Epithelial cell of esophagus (primary cell): ENCODE measurements at regions not wholly inside any gene's neighbourhood (a gene's known extent, or its start where the extent isn't known, plus 50 kb on each side); places are given as distances from the start of the nearest gene placed in this dataset.

Source experiments
- DNase-seq: peaks from one replicate; pipeline ENCODE4 v3.0.0; 2010; ENCODE audit warnings: low read depth
- H3K4me3 ChIP-seq: 2 replicates; pipeline ENCODE4 v1.5.1; 2011; ENCODE audit warnings: mild to moderate bottlenecking, low read length, control low read depth
- CTCF ChIP-seq: IDR thresholded peaks from 2 replicates; pipeline ENCODE4 v1.5.1; 2011; ENCODE audit warnings: low read depth, mild to moderate bottlenecking, low read length, control low read depth, inconsistent platforms; ENCODE audit not compliant: insufficient read depth; ENCODE audit errors: missing control alignments

DNA sequence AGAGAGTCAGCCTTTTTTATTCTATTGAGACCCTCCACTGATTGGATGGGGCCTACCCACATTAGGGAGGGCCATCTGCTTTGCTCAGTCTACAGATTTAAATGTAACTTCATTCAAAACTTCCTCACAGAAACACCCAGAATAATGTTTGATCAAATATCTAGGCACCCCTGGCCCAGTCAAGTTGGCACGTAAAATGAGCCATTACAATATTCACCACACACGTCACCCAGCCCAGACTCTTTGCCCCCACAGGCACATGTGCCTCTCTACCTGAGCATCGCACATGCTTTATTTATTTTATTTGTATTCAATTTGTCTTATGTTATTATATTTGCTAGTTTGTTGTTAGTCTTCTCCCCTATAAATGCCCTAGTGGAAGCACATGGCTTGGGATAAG, 70.9 kb upstream of the EYA2 start:
- no peak for TF ChIP-seq CTCF
- DNase-seq: no peak
- H3K4me3 ChIP-seq: no peak overlapping the region

- peak; percentile 13 for DNase-seq
- no peak for TF ChIP-seq CTCF
- H3K4me3 ChIP-seq: no peak overlapping the region
These were observed 68.2 kb upstream of the EYA2 start for GRCh38 chr20:46826343-46826984.

DNA sequence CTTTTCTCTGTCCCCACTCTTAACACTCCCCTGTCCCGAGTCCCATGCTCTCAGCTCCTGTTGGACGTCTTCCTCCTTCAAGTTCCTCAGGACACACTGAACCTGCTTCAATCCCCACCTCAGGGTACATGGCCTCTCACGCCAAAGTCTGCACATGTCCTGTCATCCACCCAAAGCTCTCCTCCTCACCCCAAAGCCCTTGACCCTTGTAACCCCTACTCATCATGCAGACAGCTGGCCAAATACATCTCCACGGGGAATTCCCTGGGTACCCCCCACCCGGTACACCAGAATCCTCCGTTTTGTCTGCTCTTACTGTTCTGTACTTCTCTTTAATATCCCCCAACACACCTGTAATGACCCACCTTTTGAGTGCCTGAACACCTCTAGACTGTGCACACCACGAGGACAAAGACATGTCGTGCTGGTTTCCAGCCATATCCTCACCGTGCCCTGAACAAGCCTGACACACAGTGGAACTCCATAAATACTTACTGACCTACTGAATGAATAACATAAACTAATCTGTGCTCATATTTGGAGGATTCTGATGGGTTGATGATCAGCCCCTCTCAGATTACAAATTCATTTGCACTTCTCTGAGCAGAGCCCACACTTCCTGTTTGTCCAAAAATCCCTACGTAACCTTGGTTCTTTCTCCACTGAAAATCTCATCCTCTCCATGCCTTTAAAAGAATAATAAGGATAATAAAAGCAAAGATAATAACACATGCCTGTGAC, 66.8 kb upstream of the EYA2 start:
- H3K4me3 ChIP-seq: no peak overlapping the region
- no peak for DNase-seq
- no peak for TF ChIP-seq CTCF

GRCh38 chr20:46828471-46828870, 66.2 kb upstream of the EYA2 start:
- H3K4me3 ChIP-seq: no peak overlapping the region
- TF ChIP-seq CTCF: no peak
- DNase-seq: peak; percentile 45

DNA sequence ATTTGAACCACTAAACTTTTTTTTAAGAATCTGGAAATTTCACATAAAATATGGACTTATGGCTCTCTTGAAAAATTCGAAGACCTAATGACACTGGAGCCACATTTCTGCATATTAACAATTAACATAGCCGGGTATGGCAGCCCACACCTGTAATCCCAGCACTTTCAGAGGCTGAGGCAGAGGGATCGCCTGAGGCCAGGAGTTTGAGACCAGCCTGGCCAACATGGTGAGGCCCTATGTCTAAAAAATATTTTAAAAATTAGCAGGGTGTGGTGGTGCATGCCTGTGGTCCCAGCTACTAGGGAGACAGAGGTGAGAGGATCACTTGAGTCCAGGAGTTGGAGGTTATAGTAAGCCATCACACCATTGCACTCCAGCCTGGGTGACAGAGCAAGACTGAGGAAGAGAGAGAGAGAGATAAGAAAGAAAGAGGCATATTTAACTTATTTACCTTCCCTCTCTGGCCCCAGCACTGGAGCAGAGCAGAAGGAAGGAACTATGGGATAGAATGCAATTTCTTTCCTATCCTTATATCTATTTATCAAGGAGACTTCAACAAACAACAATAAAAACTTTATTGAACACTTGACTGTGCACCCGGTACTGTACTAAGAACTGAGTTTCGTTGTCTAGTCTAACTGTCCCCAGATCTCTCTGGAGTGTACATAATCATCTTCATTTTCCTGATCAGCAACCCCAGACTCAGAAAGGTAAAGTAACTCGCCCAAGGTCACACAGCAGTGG, 63.6 kb upstream of the EYA2 start:
- no peak for TF ChIP-seq CTCF
- no peak overlapping the region for H3K4me3 ChIP-seq
- no peak for DNase-seq

- no peak overlapping the region for H3K4me3 ChIP-seq
- no peak for TF ChIP-seq CTCF
- DNase-seq: no peak
These were observed 63.0 kb upstream of the EYA2 start for GRCh38 chr20:46831633-46832011.
